ENCODE measurements at regions not wholly inside any gene's neighbourhood (a gene's known extent, or its start where the extent isn't known, plus 50 kb on each side); places are given as distances from the start of the nearest gene placed in this dataset.

DNA sequence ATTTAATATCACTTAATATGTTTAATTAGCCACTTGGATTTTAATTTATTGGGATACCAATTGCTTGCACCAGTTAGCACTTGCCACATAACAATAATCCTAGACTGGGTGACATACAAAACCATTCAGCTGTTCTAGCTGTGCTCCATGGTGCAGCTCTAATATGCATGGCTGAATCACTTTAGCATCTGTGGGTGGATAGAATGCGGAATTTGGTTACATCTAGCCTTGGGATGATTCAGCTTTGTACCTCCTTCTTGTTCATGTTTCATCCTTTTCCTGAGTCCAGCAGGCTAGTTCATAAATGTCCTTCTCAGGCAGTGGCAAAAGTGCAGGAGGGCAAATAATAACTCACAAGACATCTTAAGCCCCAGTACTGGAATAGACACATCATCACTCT lies 1263.0 kb downstream of the LRFN5 start:
- TF ChIP-seq, protein P1, sequence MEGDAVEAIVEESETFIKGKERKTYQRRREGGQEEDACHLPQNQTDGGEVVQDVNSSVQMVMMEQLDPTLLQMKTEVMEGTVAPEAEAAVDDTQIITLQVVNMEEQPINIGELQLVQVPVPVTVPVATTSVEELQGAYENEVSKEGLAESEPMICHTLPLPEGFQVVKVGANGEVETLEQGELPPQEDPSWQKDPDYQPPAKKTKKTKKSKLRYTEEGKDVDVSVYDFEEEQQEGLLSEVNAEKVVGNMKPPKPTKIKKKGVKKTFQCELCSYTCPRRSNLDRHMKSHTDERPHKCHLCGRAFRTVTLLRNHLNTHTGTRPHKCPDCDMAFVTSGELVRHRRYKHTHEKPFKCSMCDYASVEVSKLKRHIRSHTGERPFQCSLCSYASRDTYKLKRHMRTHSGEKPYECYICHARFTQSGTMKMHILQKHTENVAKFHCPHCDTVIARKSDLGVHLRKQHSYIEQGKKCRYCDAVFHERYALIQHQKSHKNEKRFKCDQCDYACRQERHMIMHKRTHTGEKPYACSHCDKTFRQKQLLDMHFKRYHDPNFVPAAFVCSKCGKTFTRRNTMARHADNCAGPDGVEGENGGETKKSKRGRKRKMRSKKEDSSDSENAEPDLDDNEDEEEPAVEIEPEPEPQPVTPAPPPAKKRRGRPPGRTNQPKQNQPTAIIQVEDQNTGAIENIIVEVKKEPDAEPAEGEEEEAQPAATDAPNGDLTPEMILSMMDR (IDR thresholded peaks at IDR 0.05; ENCODE audit: low read depth, low read length, poor library complexity, severe bottlenecking): no peak
- TF ChIP-seq EZH2phosphoT487 (IDR thresholded peaks at IDR 0.05; ENCODE audit: borderline replicate concordance, low read length): no peak
